Esophagus squamous epithelium (tissue), 4 donors: ENCODE measurements at regions not wholly inside any gene's neighbourhood (a gene's known extent, or its start where the extent isn't known, plus 50 kb on each side); places are given as distances from the start of the nearest gene placed in this dataset.

Experiments
- CTCF ChIP-seq, 6 experiments: fragments of 450-650 bp in 4 of 6; fragments of 200-600 bp in 2 of 6; sonication (generic) in 2 of 6; IDR thresholded peaks; one replicate each; pipeline ENCODE4 v1.5.1; 2016 to 2019; ENCODE audit warnings: antibody characterized with exemption in 6 of 6, mild to moderate bottlenecking in 4 of 6, moderate library complexity in 4 of 6
- POLR2A ChIP-seq, 4 donors: fragments of 450-650 bp; IDR thresholded peaks; one replicate each; pipeline ENCODE4 v1.6.1; 2017; ENCODE audit warnings: antibody characterized with exemption in 4 of 4, mild to moderate bottlenecking in 4 of 4, moderate library complexity in 3 of 4

- TF ChIP-seq CTCF (IDR thresholded peaks at IDR 0.05), result no peak
- no peak for TF ChIP-seq POLR2A (IDR thresholded peaks at IDR 0.05)
Measured at GRCh38 chr4:79673898-79674297, 265.9 kb upstream of the GK2 start.
